Adrenal gland (tissue), 9 donors: ENCODE measurements at regions not wholly inside any gene's neighbourhood (a gene's known extent, or its start where the extent isn't known, plus 50 kb on each side); places are given as distances from the start of the nearest gene placed in this dataset.

Experiments
- DNase-seq, 7 donors: peaks; one replicate each; pipeline ENCODE4 v3.0.0-alpha.2; 2019 to 2020
- H3K27ac ChIP-seq, 5 donors: fragments of 200-600 bp; sonication (generic) in 4 of 5; 1 replicate in 3 of 5; 2 replicates in 2 of 5; pipeline versions ENCODE4 v1.5.1 to v1.8.0; 2016 to 2020; ENCODE audit warnings: mild to moderate bottlenecking in 1 of 5
- H3K27me3 ChIP-seq: fragments of 200-600 bp; 2 replicates; pipeline ENCODE4 v1.8.0; 2021
- H3K36me3 ChIP-seq, 2 donors: fragments of 200-600 bp; replicated peaks in 1 of 2; 1 replicate in 1 of 2; 2 replicates in 1 of 2; pipeline versions ENCODE4 v1.5.1 to v1.8.0; 2018 to 2022
- H3K4me1 ChIP-seq, 2 donors: fragments of 200-600 bp; replicated peaks in 1 of 2; 1 replicate in 1 of 2; 2 replicates in 1 of 2; pipeline versions ENCODE4 v1.5.1 to v1.8.0; 2018 to 2021
- H3K4me3 ChIP-seq, 4 donors: fragments of 200-600 bp; sonication (generic) in 3 of 4; one replicate each; pipeline ENCODE4 v1.5.1; 2016 to 2018
- H3K9me3 ChIP-seq, 3 donors: fragments of 200-600 bp; sonication (generic) in 1 of 3; replicated peaks in 1 of 3; 1 replicate in 2 of 3; 2 replicates in 1 of 3; pipeline versions ENCODE4 v1.5.1 to v1.8.0; 2016 to 2021
- CTCF ChIP-seq, 6 experiments: fragments of 450-650 bp in 4 of 6; fragments of 200-600 bp in 2 of 6; sonication (generic) in 1 of 6; IDR thresholded peaks; 1 replicate in 5 of 6; 2 replicates in 1 of 6; pipeline versions ENCODE4 v1.5.1 to v1.8.0; 2016 to 2021; ENCODE audit warnings: antibody characterized with exemption in 6 of 6, mild to moderate bottlenecking in 2 of 6, moderate library complexity in 1 of 6
- POLR2A ChIP-seq, 2 donors: fragments of 450-650 bp; IDR thresholded peaks; one replicate each; pipeline ENCODE4 v1.6.1; 2017; ENCODE audit warnings: antibody characterized with exemption in 2 of 2, mild to moderate bottlenecking in 2 of 2, moderate library complexity in 1 of 2
- WGBS, 4 donors: extraction: QIAGEN DNeasy Blood & Tissue Kit in 2 of 4; methylation state at CpG; one replicate each; pipeline versions ENCODE4 v1.1.5 to v1.1.7; 2013 to 2017; 5-methylcytosine and 5-hydroxymethylcytosine counted together
- intact Hi-C, 2 donors: fragments of 100-400 bp; cut with DNase I; formaldehyde crosslinking; loops; one replicate each; pipeline versions ENCODE4 v1.14.1 to v1.15.0; 2022 to 2023
- donor health status: healthy with polysubstance abuse.
- donor health status: Bipolar disorder and iron deficiency.
- donor health status: DM: yes; HTN: yes; CAD: no.
- donor health status: DM: no; HTN: no; CAD: no.
- donor health status: DM: no; HTN: no; CAD: no.

DNA sequence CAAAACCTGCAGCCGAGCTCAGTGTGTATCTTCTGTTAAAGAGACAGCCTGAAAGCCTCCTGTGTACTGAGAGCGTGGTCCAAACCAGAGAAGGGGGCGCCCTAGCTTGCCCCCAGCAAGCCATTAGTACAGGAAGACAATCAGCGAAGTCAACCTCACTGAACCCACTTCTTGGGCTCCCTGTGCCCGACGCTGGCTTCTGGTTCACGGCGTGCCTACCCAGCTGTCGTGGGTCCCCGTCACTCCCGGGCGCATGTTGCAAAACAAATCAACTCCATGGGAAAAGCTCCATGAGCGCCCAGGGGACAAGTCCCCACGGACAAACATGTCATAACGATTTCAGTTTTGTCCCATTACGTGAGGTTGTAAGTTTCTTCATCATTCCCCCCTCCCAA is 326.9 kb downstream of the SH3GL2 start:
- H3K4me1 ChIP-seq = no peaks in the 10 kb centered on the region
- intact Hi-C loops = no loop called here
- H3K27me3 ChIP-seq = peaks cover 25% of the 10 kb centered on the region
- no peak for DNase-seq
- H3K9me3 ChIP-seq = no peaks in the 10 kb centered on the region
- WGBS, 4 donors = 0 to 2% (median 1%) methylated on average over 16 of the region's 16 CpGs
- no peak overlapping the region for H3K4me3 ChIP-seq
- no peak for TF ChIP-seq POLR2A (IDR thresholded peaks at IDR 0.05)
- TF ChIP-seq CTCF (IDR thresholded peaks at IDR 0.05) = no peak
- H3K36me3 ChIP-seq = no peaks in the 10 kb centered on the region
- no peak overlapping the region for H3K27ac ChIP-seq

DNA sequence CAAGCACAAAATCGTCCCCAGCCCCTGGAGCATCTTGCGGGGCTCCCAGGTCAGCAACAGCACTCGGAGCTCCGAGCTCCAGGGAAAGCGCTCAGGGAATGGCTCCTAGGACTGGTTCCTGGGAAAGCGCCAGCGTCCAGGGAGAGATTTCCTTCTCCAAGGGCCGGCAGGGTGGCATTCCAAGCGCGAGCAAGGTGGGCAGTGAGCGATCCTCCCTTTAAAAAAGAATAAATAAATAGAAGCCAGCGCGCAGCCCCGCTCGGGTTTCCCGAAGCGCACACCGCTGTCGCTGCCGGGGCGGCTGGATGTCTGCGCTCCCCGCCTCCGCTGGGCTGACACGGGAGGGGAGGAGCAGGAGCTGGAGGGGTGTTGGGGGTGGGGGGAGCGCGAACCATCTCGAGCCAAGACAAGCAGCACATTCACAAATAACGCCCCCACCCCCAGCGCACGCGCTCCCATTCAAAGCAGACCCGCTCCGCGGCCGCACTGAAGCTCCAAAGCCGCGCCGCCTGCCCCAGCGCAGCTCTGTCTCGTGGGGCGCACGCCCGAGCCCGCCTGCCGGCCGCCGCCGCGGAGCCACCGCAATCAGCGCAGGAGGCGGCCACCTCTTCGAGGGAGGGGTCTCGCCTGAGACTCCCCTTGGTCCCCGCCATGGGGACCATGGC is 327.4 kb downstream of the SH3GL2 start:
- no peaks in the 10 kb centered on the region for H3K36me3 ChIP-seq
- no peak for DNase-seq
- H3K27me3 ChIP-seq = peaks cover 25% of the 10 kb centered on the region
- WGBS, 4 donors = 0 to 5% (median 1%) methylated on average over 5 to 56 of the region's 56 CpGs
- no peak overlapping the region for H3K27ac ChIP-seq
- no peaks in the 10 kb centered on the region for H3K9me3 ChIP-seq
- no peak overlapping the region for H3K4me3 ChIP-seq
- no peak for TF ChIP-seq POLR2A (IDR thresholded peaks at IDR 0.05)
- no peak for TF ChIP-seq CTCF (IDR thresholded peaks at IDR 0.05)
- intact Hi-C loops = no loop called here
- H3K4me1 ChIP-seq = no peaks in the 10 kb centered on the region

GRCh38 chr9:17906841-17907778 is 328.2 kb downstream of the SH3GL2 start:
- Histone ChIP-seq H3K4me3 (no peak overlapping the region), H3K27ac (no peak overlapping the region), H3K4me1 (no peaks in the 10 kb centered on the region), H3K9me3 (no peaks in the 10 kb centered on the region), H3K36me3 (no peaks in the 10 kb centered on the region), H3K27me3 (peaks cover 25% of the 10 kb centered on the region)
- intact Hi-C loops = no loop called here
- WGBS, 4 donors = 7 to 21% (median 8%) methylated on average over 9 to 58 of the region's 58 CpGs
- TF ChIP-seq POLR2A (IDR thresholded peaks at IDR 0.05) (no peak), CTCF (IDR thresholded peaks at IDR 0.05) (no peak)
- DNase-seq = no peak

DNA sequence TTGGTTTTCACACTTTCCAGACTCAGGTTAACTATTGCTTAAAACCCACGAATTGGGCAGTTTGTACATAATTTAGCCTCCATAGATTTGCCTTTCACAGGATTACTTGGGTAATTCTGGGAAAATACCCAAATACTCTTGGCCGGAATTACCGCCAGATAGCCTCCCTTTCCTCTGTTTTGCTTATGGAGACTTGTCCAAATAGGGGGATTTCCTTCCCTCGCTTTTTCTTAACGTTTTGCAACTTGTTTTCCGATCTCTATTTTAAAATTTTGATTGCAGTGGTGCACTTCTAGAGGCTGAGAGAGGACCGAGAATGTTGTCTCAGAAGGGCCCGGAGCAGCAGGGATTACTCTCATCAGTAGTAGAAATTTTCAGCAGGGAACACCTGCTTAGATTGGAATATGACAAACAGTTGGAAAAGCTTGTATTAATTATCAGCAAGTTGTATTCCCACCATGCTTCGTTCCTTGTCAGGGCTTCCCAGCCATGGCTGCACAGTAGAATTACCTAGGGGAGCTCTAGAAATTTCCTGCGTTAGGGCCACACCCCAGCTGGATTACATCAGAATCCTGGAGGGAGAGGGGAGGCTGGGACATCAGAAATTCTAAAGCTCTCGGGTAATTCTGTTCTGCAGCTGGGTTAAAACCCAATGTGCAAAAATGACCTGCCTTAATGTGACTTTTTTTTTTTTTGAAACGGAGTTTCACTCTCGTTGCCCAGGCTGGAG is 329.1 kb downstream of the SH3GL2 start:
- 64 to 70% (median 67%) methylated on average over 13 of the region's 13 CpGs for WGBS, 4 donors
- TF ChIP-seq CTCF (IDR thresholded peaks at IDR 0.05) (no peak), POLR2A (IDR thresholded peaks at IDR 0.05) (no peak)
- no peak overlapping the region for H3K4me3 ChIP-seq
- intact Hi-C loops = no loop called here
- H3K27ac ChIP-seq = no peak overlapping the region
- DNase-seq = no peak
- H3K27me3 ChIP-seq = peaks cover 25% of the 10 kb centered on the region
- H3K9me3 ChIP-seq = no peaks in the 10 kb centered on the region
- H3K36me3 ChIP-seq = no peaks in the 10 kb centered on the region
- no peaks in the 10 kb centered on the region for H3K4me1 ChIP-seq
